Tibial nerve (tissue), 4 donors: ENCODE measurements at regions not wholly inside any gene's neighbourhood (a gene's known extent, or its start where the extent isn't known, plus 50 kb on each side); places are given as distances from the start of the nearest gene placed in this dataset.

Source experiments
- DNase-seq, 2 donors: peaks; one replicate each; pipeline ENCODE4 v3.0.0-alpha.2; 2019; ENCODE audit warnings: low spot score in 2 of 2
- H3K27ac ChIP-seq, 4 donors: fragments of 200-600 bp; sonication (generic) in 3 of 4; one replicate each; pipeline ENCODE4 v1.5.1; 2017 to 2019; ENCODE audit warnings: mild to moderate bottlenecking in 1 of 4
- H3K27me3 ChIP-seq, 2 donors: fragments of 200-600 bp; sonication (generic) in 1 of 2; one replicate each; pipeline versions ENCODE4 v1.5.1 to v1.6.0; 2017 to 2019
- H3K36me3 ChIP-seq, 3 donors: fragments of 200-600 bp; sonication (generic); one replicate each; pipeline ENCODE4 v1.5.1; 2018 to 2019
- H3K4me1 ChIP-seq, 4 donors: fragments of 200-600 bp; sonication (generic) in 3 of 4; one replicate each; pipeline ENCODE4 v1.5.1; 2017 to 2019
- H3K4me3 ChIP-seq, 4 donors: fragments of 200-600 bp; sonication (generic) in 3 of 4; one replicate each; pipeline ENCODE4 v1.5.1; 2017 to 2019; ENCODE audit warnings: mild to moderate bottlenecking in 1 of 4, moderate library complexity in 1 of 4
- H3K9me3 ChIP-seq, 4 donors: fragments of 200-600 bp; sonication (generic) in 3 of 4; one replicate each; pipeline ENCODE4 v1.5.1; 2017 to 2019
- EP300 ChIP-seq, 2 donors: sonication (generic); formaldehyde crosslinking; IDR thresholded peaks; one replicate each; pipeline ENCODE4 v1.6.1; 2017; ENCODE audit warnings: antibody characterized with exemption in 2 of 2, mild to moderate bottlenecking in 1 of 2
- POLR2A ChIP-seq, 2 donors: fragments of 450-650 bp; IDR thresholded peaks; one replicate each; pipeline ENCODE4 v1.6.1; 2017; ENCODE audit warnings: antibody characterized with exemption in 2 of 2, mild to moderate bottlenecking in 2 of 2, moderate library complexity in 2 of 2
- WGBS, 2 donors: methylation state at CpG; one replicate each; pipeline ENCODE4 v1.1.5; 2018; 5-methylcytosine and 5-hydroxymethylcytosine counted together
- TF ChIP-seq, protein P1 (sequence below), 5 experiments: fragments of 200-600 bp in 3 of 5; fragments of 450-650 bp in 2 of 5; sonication (generic) in 3 of 5; IDR thresholded peaks; one replicate each; pipeline ENCODE4 v1.5.1; 2016 to 2019; ENCODE audit warnings: antibody characterized with exemption in 5 of 5, mild to moderate bottlenecking in 3 of 5, moderate library complexity in 2 of 5

- peaks cover 0 to 19% of the 10 kb centered on the region in 2 donors for H3K27me3 ChIP-seq
- H3K9me3 ChIP-seq = no peaks in the 10 kb centered on the region
- DNase-seq = no peak
- no peaks in the 10 kb centered on the region for H3K36me3 ChIP-seq
- no peak overlapping the region for H3K27ac ChIP-seq
- no peak for TF ChIP-seq POLR2A (IDR thresholded peaks at IDR 0.05)
- no peak for TF ChIP-seq EP300 (IDR thresholded peaks at IDR 0.05)
- TF ChIP-seq, protein P1, sequence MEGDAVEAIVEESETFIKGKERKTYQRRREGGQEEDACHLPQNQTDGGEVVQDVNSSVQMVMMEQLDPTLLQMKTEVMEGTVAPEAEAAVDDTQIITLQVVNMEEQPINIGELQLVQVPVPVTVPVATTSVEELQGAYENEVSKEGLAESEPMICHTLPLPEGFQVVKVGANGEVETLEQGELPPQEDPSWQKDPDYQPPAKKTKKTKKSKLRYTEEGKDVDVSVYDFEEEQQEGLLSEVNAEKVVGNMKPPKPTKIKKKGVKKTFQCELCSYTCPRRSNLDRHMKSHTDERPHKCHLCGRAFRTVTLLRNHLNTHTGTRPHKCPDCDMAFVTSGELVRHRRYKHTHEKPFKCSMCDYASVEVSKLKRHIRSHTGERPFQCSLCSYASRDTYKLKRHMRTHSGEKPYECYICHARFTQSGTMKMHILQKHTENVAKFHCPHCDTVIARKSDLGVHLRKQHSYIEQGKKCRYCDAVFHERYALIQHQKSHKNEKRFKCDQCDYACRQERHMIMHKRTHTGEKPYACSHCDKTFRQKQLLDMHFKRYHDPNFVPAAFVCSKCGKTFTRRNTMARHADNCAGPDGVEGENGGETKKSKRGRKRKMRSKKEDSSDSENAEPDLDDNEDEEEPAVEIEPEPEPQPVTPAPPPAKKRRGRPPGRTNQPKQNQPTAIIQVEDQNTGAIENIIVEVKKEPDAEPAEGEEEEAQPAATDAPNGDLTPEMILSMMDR (IDR thresholded peaks at IDR 0.05) = no peak
- 47 to 49% methylated on average over 10 of the region's 10 CpGs for WGBS, 2 donors
- no peak overlapping the region for H3K4me3 ChIP-seq
- peaks cover 0 to 14% (median 0%) of the 10 kb centered on the region in 4 donors for H3K4me1 ChIP-seq
Observed at GRCh38 chr3:194206320-194206719, 70.4 kb downstream of the HES1 start.

DNA sequence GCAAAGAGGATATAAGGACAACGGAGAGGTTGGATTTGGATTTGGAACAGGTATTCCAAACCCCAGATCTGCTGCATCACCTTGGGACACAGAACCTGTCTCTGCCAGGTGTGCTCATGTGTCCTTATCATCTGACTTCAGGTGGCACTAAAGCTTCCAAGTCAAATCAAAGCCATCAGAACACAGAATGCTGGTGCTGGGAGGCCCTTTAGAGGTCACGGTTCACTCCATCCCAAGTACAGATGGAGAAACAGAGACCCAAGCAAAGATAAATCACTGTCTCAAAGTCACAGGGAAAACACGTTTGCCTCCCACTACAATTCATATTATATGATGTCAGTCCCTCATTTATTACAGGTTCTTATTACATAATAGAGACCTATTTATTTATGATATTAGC lies 72.8 kb downstream of the HES1 start:
- no peak for TF ChIP-seq POLR2A (IDR thresholded peaks at IDR 0.05)
- TF ChIP-seq, protein P1 (IDR thresholded peaks at IDR 0.05) = no peak
- TF ChIP-seq EP300 (IDR thresholded peaks at IDR 0.05) = no peak
- H3K27me3 ChIP-seq = peaks cover 0 to 11% of the 10 kb centered on the region in 2 donors
- 86 to 94% methylated on average over 3 of the region's 3 CpGs for WGBS, 2 donors
- H3K4me1 ChIP-seq = peaks cover 0 to 12% (median 0%) of the 10 kb centered on the region in 4 donors
- no peak overlapping the region for H3K27ac ChIP-seq
- no peaks in the 10 kb centered on the region for H3K9me3 ChIP-seq
- DNase-seq = no peak
- H3K36me3 ChIP-seq = no peaks in the 10 kb centered on the region
- no peak overlapping the region for H3K4me3 ChIP-seq

DNA sequence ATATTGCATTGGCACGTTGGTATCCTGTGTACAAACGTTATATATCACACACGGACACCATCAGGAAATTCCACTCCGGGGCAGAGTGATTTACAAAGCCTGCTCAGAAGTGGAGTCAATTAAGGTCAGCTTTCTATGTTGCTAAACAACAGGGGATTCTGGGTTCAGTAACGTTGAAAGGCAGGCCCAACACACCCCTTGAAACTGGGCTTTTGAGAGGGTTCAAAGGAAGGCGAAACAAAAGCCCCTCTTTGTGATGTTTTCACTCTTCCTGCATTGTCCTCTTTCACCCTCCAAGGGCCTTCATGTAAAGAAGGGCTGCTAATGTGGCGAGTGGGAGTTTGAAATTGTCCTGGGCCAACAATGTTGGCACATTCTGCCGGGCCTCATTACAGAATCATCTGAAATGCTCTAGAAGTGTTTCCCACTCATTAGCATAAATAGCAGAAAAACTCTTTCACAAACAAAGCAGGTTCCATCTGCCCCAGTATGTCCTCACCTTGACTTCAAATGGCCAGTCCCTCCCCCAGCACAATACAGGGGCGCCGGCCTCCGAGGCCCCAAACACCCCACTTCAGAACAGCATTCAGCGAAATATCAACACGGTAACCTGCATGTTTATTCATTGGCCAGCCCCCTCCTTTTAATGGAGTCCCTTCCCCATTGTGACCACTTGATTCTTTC lies 76.4 kb downstream of the HES1 start:
- H3K36me3 ChIP-seq = no peaks in the 10 kb centered on the region
- no peaks in the 10 kb centered on the region for H3K9me3 ChIP-seq
- H3K4me1 ChIP-seq = no peaks in the 10 kb centered on the region
- no peak for TF ChIP-seq POLR2A (IDR thresholded peaks at IDR 0.05)
- H3K4me3 ChIP-seq = no peak overlapping the region
- no peak for DNase-seq
- H3K27me3 ChIP-seq = no peaks in the 10 kb centered on the region
- H3K27ac ChIP-seq = no peak overlapping the region
- WGBS, 2 donors = 49 to 51% methylated on average over 13 of the region's 13 CpGs

DNA sequence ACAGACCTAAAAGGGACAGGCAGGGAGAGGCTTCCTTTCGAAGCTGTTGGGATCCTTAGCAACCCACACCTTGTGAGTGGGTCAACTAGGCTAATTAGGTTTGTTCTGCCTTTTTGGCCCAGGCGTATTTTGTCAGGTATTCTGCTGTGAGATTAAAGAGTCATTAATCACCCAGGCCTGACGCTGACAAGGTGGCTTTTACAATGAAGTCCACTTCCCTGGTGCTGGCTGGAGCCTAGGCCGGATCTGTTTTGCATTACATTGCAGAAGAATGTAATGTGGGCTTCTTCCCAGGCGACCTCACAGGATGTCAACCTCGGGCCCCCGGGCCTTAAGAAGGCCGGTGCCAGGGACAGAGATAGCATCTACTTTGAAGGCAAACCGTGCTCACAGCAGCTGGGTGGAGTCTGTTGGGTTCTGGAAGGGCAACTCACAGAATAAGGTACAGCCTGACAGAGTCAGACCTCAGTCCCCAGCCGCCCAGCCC lies 76.9 kb downstream of the HES1 start:
- Histone ChIP-seq H3K36me3 (no peaks in the 10 kb centered on the region), H3K27me3 (no peaks in the 10 kb centered on the region), H3K4me3 (no peak overlapping the region), H3K4me1 (no peaks in the 10 kb centered on the region), H3K9me3 (no peaks in the 10 kb centered on the region), H3K27ac (no peak overlapping the region)
- no peak for DNase-seq
- TF ChIP-seq POLR2A (IDR thresholded peaks at IDR 0.05) (no peak), EP300 (IDR thresholded peaks at IDR 0.05) (no peak)
- TF ChIP-seq, protein P1 (IDR thresholded peaks at IDR 0.05) = no peak
- 48 to 52% methylated on average over 10 of the region's 10 CpGs for WGBS, 2 donors

- no peaks in the 10 kb centered on the region for H3K36me3 ChIP-seq
- H3K27me3 ChIP-seq = no peaks in the 10 kb centered on the region
- no peak overlapping the region for H3K27ac ChIP-seq
- H3K4me1 ChIP-seq = no peaks in the 10 kb centered on the region
- TF ChIP-seq EP300 (IDR thresholded peaks at IDR 0.05) = no peak
- TF ChIP-seq, protein P1 (IDR thresholded peaks at IDR 0.05) = no peak
- DNase-seq = no peak
- H3K9me3 ChIP-seq = no peaks in the 10 kb centered on the region
- WGBS, 2 donors = 58 to 65% methylated on average over 6 of the region's 6 CpGs
- H3K4me3 ChIP-seq = no peak overlapping the region
Observed at GRCh38 chr3:194215392-194215791, 79.4 kb downstream of the HES1 start.
